A549 (cell line): ENCODE measurements at regions not wholly inside any gene's neighbourhood (a gene's known extent, or its start where the extent isn't known, plus 50 kb on each side); places are given as distances from the start of the nearest gene placed in this dataset.

Experiments
- ATAC-seq, 2 experiments: fragments of 200-7000 bp in 1 of 2; fragments of >200 bp in 1 of 2; cut with Nextera tagmentation in 1 of 2; cut with Tn5 transposase in 1 of 2; 3 replicates each; pipeline versions ENCODE4 v1.8.0 to v1.9.1; 2018 to 2020; ENCODE audit warnings: mild to moderate bottlenecking in 1 of 2, moderate library complexity in 1 of 2
- CTCF ChIA-PET: fragments of 300-600 bp; sonication (Branson Sonifier 250); formaldehyde crosslinking; extraction: SDS; loops from one replicate; lab custom pipeline; 2021; ENCODE audit warnings: antibody characterized with exemption, inconsistent platforms; lab: Yijun Ruan, JAX
- POLR2A ChIA-PET: fragments of 350-600 bp; formaldehyde crosslinking; extraction: SDS; loops from one replicate; lab custom pipeline; 2021; ENCODE audit warnings: antibody characterized with exemption, inconsistent platforms; lab: Yijun Ruan, JAX
- DNase-seq, 2 experiments: peaks; one replicate each; pipeline versions ENCODE4 v3.0.0 to v3.0.0-alpha.2; 2011 to 2016; ENCODE audit warnings: low read depth in 1 of 2, low spot score in 1 of 2
- FAIRE-seq: peaks from 2 replicates; lab custom pipeline; 2011; peaks lifted over from hg19 to GRCh38; lab: Jason Lieb, UNC
- H3K27ac ChIP-seq, 2 experiments: fragments of >200 bp; sonication (Bioruptor Twin); formaldehyde crosslinking; 3 replicates each; pipeline ENCODE4 v1.5.1; 2016 to 2017
- H3K4me1 ChIP-seq: fragments of >200 bp; sonication (Bioruptor Twin); formaldehyde crosslinking; 3 replicates; pipeline ENCODE4 v1.6.1; 2016
- H3K4me2 ChIP-seq: fragments of >200 bp; sonication (Bioruptor Twin); formaldehyde crosslinking; 3 replicates; pipeline ENCODE4 v1.6.1; 2016
- H3K4me3 ChIP-seq: fragments of >200 bp; sonication (Bioruptor Twin); formaldehyde crosslinking; 3 replicates; pipeline ENCODE4 v1.5.1; 2016
- H3K9me3 ChIP-seq: fragments of >200 bp; sonication (Bioruptor Twin); formaldehyde crosslinking; 3 replicates; pipeline ENCODE4 v1.6.1; 2016
- ATOH8 ChIP-seq: fragments of 250-450 bp; sonication (Bioruptor Pico); IDR thresholded peaks from 2 replicates; pipeline ENCODE4 v1.5.0; 2020; ENCODE audit warnings: low read depth, mild to moderate bottlenecking, moderate library complexity
- BCL3 ChIP-seq: fragments of >200 bp; sonication (Bioruptor Twin); formaldehyde crosslinking; IDR thresholded peaks from 3 replicates; pipeline ENCODE4 v1.6.1; 2016
- BHLHE40 ChIP-seq: IDR thresholded peaks from 2 replicates; pipeline ENCODE4 v1.6.1; 2012; ENCODE audit warnings: low read depth, low read length, inconsistent platforms
- CHD2 ChIP-seq: fragments of 150-350 bp; IDR thresholded peaks from 2 replicates; pipeline ENCODE4 v1.6.1; 2014; ENCODE audit warnings: low read length; ENCODE audit not compliant: partially characterized antibody
- CHD4 ChIP-seq: fragments of 200-600 bp; sonication (generic); IDR thresholded peaks from 2 replicates; pipeline ENCODE4 v1.6.1; 2016; ENCODE audit warnings: antibody characterized with exemption, mild to moderate bottlenecking, borderline replicate concordance
- CTCF ChIP-seq: fragments of >200 bp; sonication (Bioruptor Twin); formaldehyde crosslinking; IDR thresholded peaks from 3 replicates; pipeline ENCODE4 v1.5.1; 2016
- FOXS1 ChIP-seq: fragments of 250-450 bp; sonication (Bioruptor Pico); IDR thresholded peaks from 2 replicates; pipeline ENCODE4 v1.5.0; 2020; ENCODE audit warnings: mild to moderate bottlenecking, moderate library complexity
- HEYL ChIP-seq: fragments of 250-450 bp; sonication (Bioruptor Pico); IDR thresholded peaks from 2 replicates; pipeline ENCODE4 v1.8.0; 2021; ENCODE audit warnings: mild to moderate bottlenecking, moderate library complexity
- HOXB5 ChIP-seq: fragments of 250-450 bp; sonication (Bioruptor Pico); IDR thresholded peaks from 2 replicates; pipeline ENCODE4 v1.5.0; 2020; ENCODE audit warnings: mild to moderate bottlenecking, moderate library complexity
- JUN ChIP-seq, 2 experiments: fragments of >200 bp; sonication (Bioruptor Twin); formaldehyde crosslinking; IDR thresholded peaks; 2 replicates in 1 of 2; 3 replicates in 1 of 2; pipeline ENCODE4 v1.6.1; 2016 to 2017
- KDM5A ChIP-seq: fragments of 200-600 bp; sonication (generic); IDR thresholded peaks from 2 replicates; pipeline ENCODE4 v1.6.1; 2016; ENCODE audit warnings: antibody characterized with exemption, mild to moderate bottlenecking
- MAFK ChIP-seq: fragments of 450-650 bp; IDR thresholded peaks from 2 replicates; pipeline ENCODE4 v1.6.1; 2014; ENCODE audit not compliant: partially characterized antibody
- MAX ChIP-seq: IDR thresholded peaks from 2 replicates; pipeline ENCODE4 v1.6.1; 2012
- NPAS2 ChIP-seq: fragments of 250-450 bp; sonication (Bioruptor Pico); IDR thresholded peaks from 2 replicates; pipeline ENCODE4 v1.8.0; 2022; ENCODE audit warnings: mild to moderate bottlenecking, moderate library complexity, borderline replicate concordance
- PHF8 ChIP-seq: fragments of 200-600 bp; sonication (generic); IDR thresholded peaks from 2 replicates; pipeline ENCODE4 v1.6.1; 2016; ENCODE audit warnings: low read depth, mild to moderate bottlenecking, antibody characterized with exemption, moderate library complexity, borderline replicate concordance
- RAD21 ChIP-seq, 2 experiments: fragments of >200 bp in 1 of 2; sonication (Bioruptor Twin) in 1 of 2; formaldehyde crosslinking in 1 of 2; IDR thresholded peaks in 1 of 2; conservative IDR thresholded peaks in 1 of 2; 2 replicates in 1 of 2; 3 replicates in 1 of 2; pipeline ENCODE4 v1.6.1; 2012 to 2018; ENCODE audit warnings: inconsistent platforms in 1 of 2
- TFCP2L1 ChIP-seq: fragments of 250-450 bp; sonication (Bioruptor Pico); IDR thresholded peaks from 2 replicates; pipeline ENCODE4 v1.5.0; 2021; ENCODE audit warnings: mild to moderate bottlenecking
- ZC3H11A ChIP-seq: fragments of 450-650 bp; IDR thresholded peaks from 2 replicates; pipeline ENCODE4 v1.6.1; 2014; ENCODE audit warnings: antibody characterized with exemption, mild to moderate bottlenecking
- WGBS: methylation state at CpG from one replicate; pipeline ENCODE4 v1.1.6; 2017; ENCODE audit errors: missing lambda C conversion rate; 5-methylcytosine and 5-hydroxymethylcytosine counted together

- H3K9me3 ChIP-seq: no peaks in the 10 kb centered on the region
- ChIA-PET POLR2A (no interaction called here), CTCF (interaction anchor here (0.6 kb wide), 1 partner anchor 36 kb away, joined by 3 read pairs; no protein-coding TSS in a partner anchor)
- no peak for FAIRE-seq
- no peak overlapping the region for H3K27ac ChIP-seq
- ATAC-seq: no peak
- WGBS: 18% methylated on average over 1 of the region's 1 CpG
- TF ChIP-seq NPAS2 (CRISPR knock-in tag) (no peak), CHD2 (no peak), BCL3 (no peak), TFCP2L1 (CRISPR knock-in tag) (no peak), FOXS1 (CRISPR knock-in tag) (no peak), ATOH8 (no peak), KDM5A (no peak), HEYL (no peak), MAX (no peak), CHD4 (no peak), RAD21 (conservative IDR thresholded peaks at IDR 0.05 in 1 of 2, IDR thresholded peaks at IDR 0.05 in 1 of 2) (no peak), ZC3H11A (no peak), PHF8 (no peak), BHLHE40 (no peak), CTCF (no peak)
- no peak overlapping the region for H3K4me3 ChIP-seq
- H3K4me1 ChIP-seq: no peaks in the 10 kb centered on the region
- H3K4me2 ChIP-seq: no peak overlapping the region
- DNase-seq: no peak
Observed at GRCh38 chr12:74725154-74725553, 187.5 kb downstream of the ATXN7L3B start.

GRCh38 chr12:74728006-74728405 lies 190.4 kb downstream of the ATXN7L3B start:
- Histone ChIP-seq H3K4me3 (no peak overlapping the region), H3K27ac (no peak overlapping the region), H3K4me2 (no peak overlapping the region), H3K9me3 (no peaks in the 10 kb centered on the region), H3K4me1 (no peaks in the 10 kb centered on the region)
- ChIA-PET CTCF (no interaction called here), POLR2A (no interaction called here)
- ATAC-seq (no peak), DNase-seq (no peak), FAIRE-seq (peak; percentile 23)
- TF ChIP-seq MAFK (peak; percentile 75), HOXB5 (CRISPR knock-in tag) (no peak)

- 29% methylated on average over 5 of the region's 5 CpGs for WGBS
- TF ChIP-seq JUN (IDR thresholded peaks at IDR 0.05): no peak
- TF ChIP-seq, all 56 proteins: peak for 0
- Histone ChIP-seq H3K4me1 (no peaks in the 10 kb centered on the region), H3K4me2 (no peak overlapping the region), H3K9me3 (no peaks in the 10 kb centered on the region), H3K4me3 (no peak overlapping the region), H3K27ac (no peak overlapping the region)
- ChIA-PET CTCF (interaction anchor here (0.7 to 1.2 kb wide), 2 partner anchors 12 to 584 kb away, joined by 3 read pairs; no protein-coding TSS in a partner anchor), POLR2A (no interaction called here)
- ATAC-seq (no peak), DNase-seq (no peak), FAIRE-seq (no peak)
Observed at GRCh38 chr12:74732164-74732784, 194.6 kb downstream of the ATXN7L3B start.
